Spleen (tissue), 11 donors: ENCODE measurements at regions not wholly inside any gene's neighbourhood (a gene's known extent, or its start where the extent isn't known, plus 50 kb on each side); places are given as distances from the start of the nearest gene placed in this dataset.

Source experiments
- DNase-seq: peaks from one replicate; pipeline ENCODE4 v3.0.0-alpha.2; 2020
- H3K27ac ChIP-seq, 8 donors: fragments of 200-600 bp; sonication (generic) in 7 of 8; 1 replicate in 4 of 8; 2 replicates in 4 of 8; pipeline versions ENCODE4 v1.5.0 to v1.8.0; 2016 to 2021; ENCODE audit warnings: inconsistent platforms in 4 of 8, mild to moderate bottlenecking in 4 of 8, moderate library complexity in 1 of 8
- H3K27me3 ChIP-seq, 7 donors: fragments of 200-600 bp; sonication (generic) in 6 of 7; replicated peaks in 1 of 7; 1 replicate in 4 of 7; 2 replicates in 3 of 7; pipeline versions ENCODE4 v1.5.0 to v1.8.0; 2016 to 2021; ENCODE audit warnings: inconsistent platforms in 3 of 7, mild to moderate bottlenecking in 1 of 7
- H3K36me3 ChIP-seq, 6 donors: fragments of 200-600 bp; sonication (generic) in 5 of 6; 1 replicate in 4 of 6; 2 replicates in 2 of 6; pipeline versions ENCODE4 v1.5.0 to v1.8.0; 2016 to 2021; ENCODE audit warnings: inconsistent platforms in 2 of 6
- H3K4me1 ChIP-seq, 6 donors: fragments of 200-600 bp; sonication (generic) in 5 of 6; 1 replicate in 3 of 6; 2 replicates in 3 of 6; pipeline versions ENCODE4 v1.5.0 to v1.8.0; 2016 to 2021; ENCODE audit warnings: inconsistent platforms in 3 of 6
- H3K4me3 ChIP-seq, 8 donors: fragments of 200-600 bp; sonication (generic) in 7 of 8; 1 replicate in 4 of 8; 2 replicates in 4 of 8; pipeline versions ENCODE4 v1.5.0 to v1.8.0; 2016 to 2021; ENCODE audit warnings: inconsistent platforms in 4 of 8, mild to moderate bottlenecking in 4 of 8, moderate library complexity in 2 of 8
- H3K9me3 ChIP-seq, 8 donors: fragments of 200-600 bp; sonication (generic) in 7 of 8; 1 replicate in 4 of 8; 2 replicates in 4 of 8; pipeline versions ENCODE4 v1.5.0 to v1.8.0; 2016 to 2021; ENCODE audit warnings: inconsistent platforms in 4 of 8
- POLR2A ChIP-seq, 3 donors: fragments of 450-650 bp; IDR thresholded peaks; one replicate each; pipeline ENCODE4 v1.5.1; 2017; ENCODE audit warnings: antibody characterized with exemption in 3 of 3, mild to moderate bottlenecking in 1 of 3
- POLR2AphosphoS5 ChIP-seq, 3 donors: sonication (generic); formaldehyde crosslinking; IDR thresholded peaks; one replicate each; pipeline ENCODE4 v1.5.1; 2017; ENCODE audit warnings: antibody characterized with exemption in 3 of 3
- WGBS, 5 donors: extraction: QIAGEN DNeasy Blood & Tissue Kit in 3 of 5; methylation state at CpG; one replicate each; pipeline versions ENCODE4 v1.1.5 to v1.1.7; 2013 to 2018; 5-methylcytosine and 5-hydroxymethylcytosine counted together
- intact Hi-C: fragments of 100-400 bp; cut with DNase I; formaldehyde crosslinking; loops from one replicate; pipeline ENCODE4 v1.15.0; 2023; ENCODE audit warnings: low total_unique reads
- TF ChIP-seq, protein P1 (sequence below), 11 experiments: fragments of 200-600 bp in 7 of 11; fragments of 450-650 bp in 4 of 11; sonication (generic) in 4 of 11; IDR thresholded peaks in 8 of 11; conservative IDR thresholded peaks in 3 of 11; 1 replicate in 7 of 11; 2 replicates in 4 of 11; pipeline versions ENCODE4 v1.4.0 to v1.8.0; 2016 to 2021; ENCODE audit warnings: antibody characterized with exemption in 11 of 11, inconsistent platforms in 4 of 11, mild to moderate bottlenecking in 1 of 11
- donor health status: healthy with polysubstance abuse.
- donor health status: DM: no; HTN: no; CAD: no; lungs with moderate emphysema.
- donor health status: DM: no; HTN: no; CAD: no.
- donor health status: Bipolar disorder and iron deficiency.
- donor health status: healthy.
- donor health status: DM: no; HTN: no; CAD: no.
- donor health status: DM: yes; HTN: yes; CAD: no.

DNA sequence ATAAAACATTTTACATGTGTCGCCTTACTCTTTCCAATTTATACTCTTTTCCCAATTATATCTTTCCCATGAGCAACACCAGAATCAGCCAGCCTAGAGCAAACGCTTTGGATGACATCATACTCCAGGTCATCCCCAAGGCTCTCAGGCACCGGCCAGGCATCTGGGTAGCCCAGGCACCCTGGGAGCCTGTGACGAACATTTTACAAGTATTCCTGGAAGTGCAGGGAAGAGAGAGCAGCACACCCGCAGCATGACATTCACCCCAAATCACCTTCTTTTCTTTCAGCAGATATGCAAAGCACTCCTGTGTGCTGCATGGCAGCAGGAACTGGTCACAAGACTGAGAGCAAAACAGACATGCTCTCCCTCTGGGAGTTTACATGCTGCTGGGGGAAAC is 75.7 kb upstream of the SMIM23 start:
- H3K27me3 ChIP-seq = no peaks in the 10 kb centered on the region
- peaks cover 0 to 9% (median 0%) of the 10 kb centered on the region in 8 donors for H3K9me3 ChIP-seq
- no peak for TF ChIP-seq POLR2AphosphoS5 (IDR thresholded peaks at IDR 0.05)
- TF ChIP-seq, protein P1, sequence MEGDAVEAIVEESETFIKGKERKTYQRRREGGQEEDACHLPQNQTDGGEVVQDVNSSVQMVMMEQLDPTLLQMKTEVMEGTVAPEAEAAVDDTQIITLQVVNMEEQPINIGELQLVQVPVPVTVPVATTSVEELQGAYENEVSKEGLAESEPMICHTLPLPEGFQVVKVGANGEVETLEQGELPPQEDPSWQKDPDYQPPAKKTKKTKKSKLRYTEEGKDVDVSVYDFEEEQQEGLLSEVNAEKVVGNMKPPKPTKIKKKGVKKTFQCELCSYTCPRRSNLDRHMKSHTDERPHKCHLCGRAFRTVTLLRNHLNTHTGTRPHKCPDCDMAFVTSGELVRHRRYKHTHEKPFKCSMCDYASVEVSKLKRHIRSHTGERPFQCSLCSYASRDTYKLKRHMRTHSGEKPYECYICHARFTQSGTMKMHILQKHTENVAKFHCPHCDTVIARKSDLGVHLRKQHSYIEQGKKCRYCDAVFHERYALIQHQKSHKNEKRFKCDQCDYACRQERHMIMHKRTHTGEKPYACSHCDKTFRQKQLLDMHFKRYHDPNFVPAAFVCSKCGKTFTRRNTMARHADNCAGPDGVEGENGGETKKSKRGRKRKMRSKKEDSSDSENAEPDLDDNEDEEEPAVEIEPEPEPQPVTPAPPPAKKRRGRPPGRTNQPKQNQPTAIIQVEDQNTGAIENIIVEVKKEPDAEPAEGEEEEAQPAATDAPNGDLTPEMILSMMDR (IDR thresholded peaks at IDR 0.05 in 8 of 11, conservative IDR thresholded peaks at IDR 0.05 in 3 of 11) = no peak
- TF ChIP-seq POLR2A (IDR thresholded peaks at IDR 0.05) = no peak
- no peak overlapping the region for H3K27ac ChIP-seq
- intact Hi-C loops = no loop called here
- WGBS, 5 donors = 86 to 92% (median 91%) methylated on average over 5 of the region's 5 CpGs
- no peaks in the 10 kb centered on the region for H3K36me3 ChIP-seq
- DNase-seq = no peak
- H3K4me3 ChIP-seq = no peak overlapping the region
- H3K4me1 ChIP-seq = no peaks in the 10 kb centered on the region

DNA sequence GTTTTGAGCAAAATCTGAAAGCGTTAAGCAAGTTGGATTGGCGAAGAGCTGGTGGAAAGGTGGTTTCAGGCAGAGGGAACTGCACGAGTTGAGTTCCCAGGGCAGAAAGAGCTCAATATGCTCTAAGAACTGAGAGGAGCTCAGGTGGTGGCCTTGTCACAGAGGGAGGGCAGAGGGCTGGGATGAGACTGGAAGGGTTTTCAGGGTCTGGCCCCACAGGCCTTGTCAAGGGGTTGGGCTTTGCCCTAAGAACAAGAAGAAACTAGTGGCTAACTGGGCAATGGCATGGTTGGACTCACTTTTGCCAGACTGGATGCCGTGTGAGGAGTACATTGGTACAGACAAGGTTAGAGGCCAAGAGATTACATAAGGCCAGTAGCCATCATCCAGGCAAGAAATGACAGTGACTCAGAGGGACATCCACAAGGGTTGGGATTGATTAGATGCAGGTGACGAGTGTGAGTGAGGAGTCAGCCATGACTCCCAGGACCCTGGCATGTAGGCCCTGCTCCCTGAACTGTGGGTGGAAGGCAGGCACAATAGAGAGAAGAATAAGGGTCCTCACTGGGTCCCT is 75.1 kb upstream of the SMIM23 start:
- H3K36me3 ChIP-seq = no peaks in the 10 kb centered on the region
- no peaks in the 10 kb centered on the region for H3K27me3 ChIP-seq
- intact Hi-C loops = no loop called here
- peaks cover 0 to 9% (median 0%) of the 10 kb centered on the region in 8 donors for H3K9me3 ChIP-seq
- no peak overlapping the region for H3K27ac ChIP-seq
- H3K4me1 ChIP-seq = no peaks in the 10 kb centered on the region
- DNase-seq = no peak
- no peak overlapping the region for H3K4me3 ChIP-seq
- TF ChIP-seq, protein P1 (IDR thresholded peaks at IDR 0.05 in 8 of 11, conservative IDR thresholded peaks at IDR 0.05 in 3 of 11) = no peak
- TF ChIP-seq POLR2AphosphoS5 (IDR thresholded peaks at IDR 0.05) (no peak), POLR2A (IDR thresholded peaks at IDR 0.05) (no peak)
- 85 to 94% (median 90%) methylated on average over 5 of the region's 5 CpGs for WGBS, 5 donors

DNA sequence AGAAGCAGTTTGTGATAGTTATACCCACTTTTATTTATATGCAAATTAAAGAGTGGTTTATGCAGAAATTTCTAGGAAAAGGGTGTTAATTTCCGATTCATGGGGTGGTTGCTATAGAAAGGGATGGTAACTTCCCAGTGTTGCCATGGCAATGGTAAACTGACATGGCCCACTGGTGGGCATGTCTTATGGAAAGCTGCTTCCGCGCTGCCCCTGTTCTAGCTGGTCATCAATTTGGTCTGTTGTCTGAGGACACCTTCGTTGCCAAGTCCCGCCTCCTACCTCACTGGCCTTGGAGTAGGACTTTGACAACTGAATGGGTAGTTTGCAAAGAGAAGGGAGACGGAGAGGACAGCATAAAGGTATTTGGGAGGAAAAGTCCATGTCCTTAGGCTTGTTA is 74.0 kb upstream of the SMIM23 start:
- Histone ChIP-seq H3K27ac (no peak overlapping the region), H3K9me3 (peaks cover 0 to 9% (median 0%) of the 10 kb centered on the region in 8 donors), H3K27me3 (no peaks in the 10 kb centered on the region), H3K4me3 (no peak overlapping the region), H3K4me1 (no peaks in the 10 kb centered on the region), H3K36me3 (no peaks in the 10 kb centered on the region)
- TF ChIP-seq POLR2A (IDR thresholded peaks at IDR 0.05) = no peak
- TF ChIP-seq, protein P1 (IDR thresholded peaks at IDR 0.05 in 8 of 11, conservative IDR thresholded peaks at IDR 0.05 in 3 of 11) = no peak
- no peak for TF ChIP-seq POLR2AphosphoS5 (IDR thresholded peaks at IDR 0.05)
- WGBS, 5 donors = 89 to 93% (median 92%) methylated on average over 6 of the region's 6 CpGs
- intact Hi-C loops = no loop called here
- peak; percentile 30 for DNase-seq

DNA sequence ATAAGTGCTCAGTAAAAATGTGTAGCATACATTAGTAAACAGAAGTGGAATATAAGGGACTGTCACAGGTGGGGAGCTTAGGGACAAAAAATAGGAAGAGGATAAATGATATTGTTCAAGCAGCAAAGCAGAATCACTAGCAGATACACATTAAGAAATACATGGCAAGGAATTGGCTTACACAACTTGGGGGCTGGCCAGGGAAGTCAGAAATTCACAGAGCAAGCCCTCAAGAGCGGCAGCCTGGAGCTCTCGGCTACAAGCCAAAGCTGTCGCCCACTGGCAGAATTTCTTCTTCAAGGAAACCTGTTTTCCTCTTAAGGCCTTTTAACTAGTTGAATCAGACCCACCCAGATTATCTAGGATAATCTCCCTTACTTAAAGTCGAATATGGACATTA is 73.0 kb upstream of the SMIM23 start:
- Histone ChIP-seq H3K27me3 (no peaks in the 10 kb centered on the region), H3K9me3 (peaks cover 0 to 9% (median 0%) of the 10 kb centered on the region in 8 donors), H3K36me3 (no peaks in the 10 kb centered on the region), H3K4me1 (no peaks in the 10 kb centered on the region), H3K4me3 (no peak overlapping the region), H3K27ac (no peak overlapping the region)
- intact Hi-C loops = no loop called here
- WGBS, 5 donors = 52 to 77% (median 54%) methylated on average over 4 of the region's 4 CpGs
- TF ChIP-seq POLR2A (IDR thresholded peaks at IDR 0.05) = no peak
- TF ChIP-seq, protein P1 (IDR thresholded peaks at IDR 0.05 in 8 of 11, conservative IDR thresholded peaks at IDR 0.05 in 3 of 11) = no peak
- TF ChIP-seq POLR2AphosphoS5 (IDR thresholded peaks at IDR 0.05) = no peak
- no peak for DNase-seq
